ENCODE measurements at regions not wholly inside any gene's neighbourhood (a gene's known extent, or its start where the extent isn't known, plus 50 kb on each side); places are given as distances from the start of the nearest gene placed in this dataset.
"Not testable (repeated sequence)": the region's sequence is repeated elsewhere in the genome, so short reads cannot be mapped to it uniquely, and the experiment has no call there.

GRCh38 chr6:11427091-11427722 is 110.3 kb upstream of the TMEM170B start:
- no peak for TF ChIP-seq POLR2A (IDR thresholded peaks at IDR 0.05; ENCODE audit: low read depth, low read length)
- DNase-seq (ENCODE audit: insufficient read length, low spot score) (no peak), FAIRE-seq (no peak)

GRCh38 chr6:11426571-11426970 is 111.0 kb upstream of the TMEM170B start:
- DNase-seq (ENCODE audit: insufficient read length, low spot score) (no peak), FAIRE-seq (no peak)
- no peak for TF ChIP-seq POLR2A (IDR thresholded peaks at IDR 0.05; ENCODE audit: low read depth, low read length)

GRCh38 chr6:11425876-11426275 is 111.7 kb upstream of the TMEM170B start:
- TF ChIP-seq POLR2A (IDR thresholded peaks at IDR 0.05; ENCODE audit: low read depth, low read length): no peak
- DNase-seq (ENCODE audit: insufficient read length, low spot score): no peak
- no peak for FAIRE-seq

GRCh38 chr6:11425431-11425871 is 112.1 kb upstream of the TMEM170B start:
- FAIRE-seq: no peak

GRCh38 chr6:11424395-11425034 is 113.0 kb upstream of the TMEM170B start:
- no peak for TF ChIP-seq POLR2A (IDR thresholded peaks at IDR 0.05; ENCODE audit: low read depth, low read length)
- FAIRE-seq (peak; percentile 66), DNase-seq (ENCODE audit: insufficient read length, low spot score) (no peak)

More at GRCh38 chr6:11425431-11425871, 112.1 kb upstream of the TMEM170B start:
- DNase-seq (ENCODE audit: insufficient read length, low spot score): no peak
- no peak for TF ChIP-seq POLR2A (IDR thresholded peaks at IDR 0.05; ENCODE audit: low read depth, low read length)

GRCh38 chr6:11423667-11424066 is 113.9 kb upstream of the TMEM170B start:
- DNase-seq (ENCODE audit: insufficient read length, low spot score) (no peak), FAIRE-seq (no peak)
- TF ChIP-seq POLR2A (IDR thresholded peaks at IDR 0.05; ENCODE audit: low read depth, low read length): no peak

GRCh38 chr6:11423072-11423471 is 114.5 kb upstream of the TMEM170B start:
- FAIRE-seq: peak; percentile 20
- no peak for DNase-seq (ENCODE audit: insufficient read length, low spot score)
- no peak for TF ChIP-seq POLR2A (IDR thresholded peaks at IDR 0.05; ENCODE audit: low read depth, low read length)

- no peak for TF ChIP-seq POLR2A (IDR thresholded peaks at IDR 0.05; ENCODE audit: low read depth, low read length)
- DNase-seq (ENCODE audit: insufficient read length, low spot score) (no peak), FAIRE-seq (no peak)
Observed at GRCh38 chr6:11419763-11420453, 117.6 kb upstream of the TMEM170B start.

GRCh38 chr6:11418290-11418905 is 119.2 kb upstream of the TMEM170B start:
- no peak for TF ChIP-seq POLR2A (IDR thresholded peaks at IDR 0.05; ENCODE audit: low read depth, low read length)
- DNase-seq (ENCODE audit: insufficient read length, low spot score) (no peak), FAIRE-seq (no peak)

- no peak for TF ChIP-seq POLR2A (IDR thresholded peaks at IDR 0.05; ENCODE audit: low read depth, low read length)
- DNase-seq (ENCODE audit: insufficient read length, low spot score): no peak
- FAIRE-seq: no peak
Observed at GRCh38 chr6:11416936-11417576, 120.5 kb upstream of the TMEM170B start.

GRCh38 chr6:11416099-11416935 is 121.2 kb upstream of the TMEM170B start:
- not testable (repeated sequence) for FAIRE-seq; DNase-seq (ENCODE audit: insufficient read length, low spot score)

GRCh38 chr6:11415557-11415956 is 122.0 kb upstream of the TMEM170B start:
- no peak for DNase-seq (ENCODE audit: insufficient read length, low spot score)
- no peak for TF ChIP-seq POLR2A (IDR thresholded peaks at IDR 0.05; ENCODE audit: low read depth, low read length)
- no peak for FAIRE-seq

All from H54 (cell line).